HG03442 (cell line): ENCODE measurements at regions not wholly inside any gene's neighbourhood (a gene's known extent, or its start where the extent isn't known, plus 50 kb on each side); places are given as distances from the start of the nearest gene placed in this dataset.
"Not testable (repeated sequence)": the region's sequence is repeated elsewhere in the genome, so short reads cannot be mapped to it uniquely, and the experiment has no call there.

Experiments used
- ATAC-seq: cut with Tn5 transposase; IDR thresholded peaks from one replicate; pipeline ENCODE4 v1.9.1; 2021; ENCODE audit warnings: mild to moderate bottlenecking, moderate library complexity; ENCODE audit not compliant: unreplicated experiment

DNA sequence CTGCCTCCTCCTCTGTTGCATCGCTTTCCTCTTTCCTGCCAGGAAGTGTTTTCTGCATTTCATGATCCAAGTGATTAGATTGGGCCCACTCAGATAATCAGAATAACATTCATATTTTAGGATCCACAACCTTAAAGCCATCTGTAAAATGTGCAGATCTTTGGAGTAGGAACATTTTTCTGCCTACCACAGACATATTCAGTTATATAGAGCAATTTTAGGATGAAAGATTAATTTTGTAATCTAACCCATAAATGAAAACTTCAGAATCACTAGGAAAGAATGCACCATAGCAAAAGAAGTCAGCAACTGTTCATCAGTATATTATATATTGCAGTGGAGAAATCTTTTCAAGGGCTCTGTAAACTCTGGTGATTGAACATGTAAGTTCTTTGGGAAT, 659.9 kb upstream of the LUZP2 start:
- ATAC-seq = no peak

DNA sequence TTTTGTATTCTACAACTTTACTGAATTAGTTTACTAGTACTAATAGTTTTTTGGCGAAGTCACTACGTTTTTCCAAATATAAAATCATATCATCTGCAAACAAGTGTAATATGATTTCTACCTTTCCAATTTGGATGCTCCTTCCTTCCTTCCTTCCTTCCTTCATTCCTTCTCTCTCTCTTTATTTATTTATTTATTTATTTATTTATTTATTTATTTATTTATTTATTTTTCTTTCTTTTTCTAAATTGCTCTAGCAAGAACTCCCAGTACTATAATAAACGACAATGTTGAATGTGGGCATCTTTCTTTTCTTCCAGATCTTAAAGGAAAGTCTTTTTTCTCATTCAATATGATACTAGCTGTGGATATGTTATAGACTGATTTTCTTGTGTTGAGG, 656.0 kb upstream of the LUZP2 start:
- no peak for ATAC-seq

DNA sequence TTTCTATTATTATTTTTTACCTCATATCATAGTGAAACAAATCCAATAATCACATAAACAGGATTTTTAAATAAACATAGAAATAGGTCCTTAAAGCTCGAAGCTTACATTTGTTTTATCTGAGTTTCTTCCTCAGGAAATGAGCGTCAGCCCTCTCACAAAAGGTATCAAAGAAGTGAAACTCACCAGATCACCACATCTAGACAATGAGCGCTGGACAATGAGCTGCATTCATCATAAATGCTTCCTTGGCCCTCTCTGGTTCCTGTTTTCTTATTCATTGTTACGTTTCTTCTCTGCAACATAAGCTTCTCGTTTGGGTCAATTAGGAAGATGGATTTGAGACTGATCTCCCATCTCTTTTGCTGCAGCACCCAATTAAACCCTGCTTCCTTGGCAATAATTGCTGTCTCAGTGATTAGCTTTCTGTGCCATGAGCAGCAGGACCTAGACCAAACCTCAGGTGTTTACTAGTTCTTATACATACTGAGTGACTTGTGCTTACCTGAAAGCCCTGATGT, 649.9 kb upstream of the LUZP2 start:
- no peak for ATAC-seq

DNA sequence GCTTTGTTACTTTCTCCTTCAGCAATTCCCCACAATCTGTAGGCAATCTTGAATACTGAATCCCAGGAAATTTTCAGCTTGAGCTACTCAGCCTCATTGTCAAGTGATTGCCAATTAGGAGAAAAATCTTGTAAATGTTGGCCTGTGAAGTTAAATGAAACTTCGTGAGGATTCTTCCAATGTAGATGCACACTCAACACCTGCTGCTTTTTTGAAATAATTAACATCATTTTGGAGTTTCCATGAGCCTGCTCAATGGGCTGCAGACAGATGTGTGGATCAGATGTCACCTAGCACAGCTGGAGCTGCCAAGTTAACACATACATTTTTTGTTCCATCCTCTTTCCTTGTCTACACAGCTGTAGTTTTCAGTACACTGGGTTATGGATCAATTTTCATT, 645.6 kb upstream of the LUZP2 start:
- ATAC-seq = no peak

DNA sequence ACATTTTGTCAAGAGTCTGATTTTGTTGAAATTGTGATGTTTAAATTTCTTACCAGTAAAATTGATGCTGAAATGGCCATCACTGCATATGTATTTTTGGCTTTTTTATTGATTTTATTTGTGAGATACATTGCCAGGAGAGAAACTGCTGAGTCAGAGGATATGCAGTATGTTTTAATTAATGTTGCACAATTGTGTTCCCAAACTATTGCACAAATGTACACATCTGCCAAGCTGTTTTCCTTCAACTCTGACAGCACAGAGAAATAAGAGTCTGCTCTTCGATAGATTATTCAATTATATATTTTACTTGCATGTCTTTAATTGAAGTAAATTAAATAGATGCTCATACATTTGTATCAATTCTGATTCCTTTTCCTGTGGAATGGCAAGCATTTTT, 640.2 kb upstream of the LUZP2 start:
- ATAC-seq = no peak

DNA sequence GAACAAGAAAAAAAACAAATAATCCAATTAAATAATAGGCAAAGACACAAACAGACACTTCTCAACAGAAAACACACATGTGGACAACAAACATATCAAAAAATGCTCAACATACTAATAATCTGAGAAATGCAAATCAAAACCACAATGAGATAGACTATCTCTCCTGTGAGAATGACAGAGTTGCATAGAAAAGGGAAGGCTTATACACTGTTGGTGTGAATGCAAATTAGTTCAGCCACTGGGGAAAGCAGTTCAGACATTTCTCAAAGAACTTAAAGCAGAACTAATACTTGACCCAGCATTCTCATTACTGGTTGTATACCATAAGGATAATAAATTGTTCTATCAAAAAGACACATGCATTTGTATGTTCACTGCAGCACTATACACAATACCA, 637.8 kb upstream of the LUZP2 start:
- no peak for ATAC-seq

DNA sequence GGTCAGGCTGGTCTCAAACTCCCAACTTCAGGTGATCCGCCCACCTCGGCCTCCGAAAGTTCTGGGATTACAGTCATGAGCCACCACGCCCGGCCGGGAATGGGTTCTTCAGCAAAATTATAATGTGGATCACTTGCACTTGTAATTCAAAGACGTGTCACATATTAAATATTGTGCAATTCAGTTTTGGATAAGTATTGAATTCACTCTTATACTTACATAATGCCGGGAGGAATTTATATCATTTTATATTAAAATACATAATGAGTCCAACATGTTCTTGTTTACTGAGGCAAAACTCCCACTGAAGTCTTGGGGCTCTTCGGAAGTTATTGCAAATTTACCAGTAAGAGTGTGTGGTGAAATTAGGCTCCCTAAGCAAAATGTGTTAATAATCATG, 635.2 kb upstream of the LUZP2 start:
- no peak for ATAC-seq

DNA sequence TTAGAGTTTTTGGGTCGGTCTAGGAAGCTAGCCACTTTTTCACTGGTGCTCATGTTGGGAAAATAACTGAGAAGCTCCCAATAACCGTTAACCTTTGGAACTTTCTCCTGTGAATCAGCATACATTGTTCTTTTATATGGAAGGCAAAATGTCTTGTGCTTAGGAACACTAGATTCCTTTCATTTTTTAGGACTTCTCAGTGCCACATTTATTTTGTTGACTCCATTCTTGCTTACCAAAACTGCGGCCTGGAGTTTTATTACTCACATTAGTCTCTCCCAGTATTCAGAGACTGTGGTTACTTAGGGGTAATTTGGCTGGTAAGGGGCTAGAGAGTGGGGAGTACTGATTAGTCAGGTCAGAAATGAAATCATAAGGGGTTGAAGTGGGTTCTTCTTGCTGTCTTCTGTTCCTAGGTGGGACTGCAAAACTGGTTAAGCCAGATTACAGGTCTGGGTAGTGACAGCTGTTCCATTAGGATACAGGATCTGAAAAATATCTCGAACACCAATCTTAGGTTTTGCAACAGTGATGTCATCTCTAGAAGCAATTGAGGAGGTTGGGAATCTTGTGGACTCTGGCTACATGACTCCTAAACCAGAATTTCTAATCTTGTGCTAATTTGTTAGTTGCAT, 631.4 kb upstream of the LUZP2 start:
- ATAC-seq = no peak

DNA sequence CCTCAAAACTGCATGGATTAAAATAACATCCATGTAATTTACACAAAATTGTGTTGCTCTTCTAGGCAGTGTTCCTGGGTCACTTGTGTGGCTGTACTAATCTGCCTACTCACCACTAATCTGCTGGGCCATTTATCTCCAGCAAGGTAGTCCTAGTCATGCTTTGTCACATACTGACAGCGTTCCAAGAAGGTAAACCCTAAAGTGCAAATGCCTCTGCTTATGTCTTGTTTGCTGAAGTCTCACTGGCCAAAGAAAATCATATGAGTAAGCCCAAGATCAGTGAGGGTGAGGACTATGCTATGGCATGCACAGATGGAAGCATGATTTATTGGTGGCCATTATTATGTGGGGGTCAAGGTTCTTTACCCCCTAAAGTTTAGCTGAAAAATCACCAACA, 630.2 kb upstream of the LUZP2 start:
- ATAC-seq = no peak

DNA sequence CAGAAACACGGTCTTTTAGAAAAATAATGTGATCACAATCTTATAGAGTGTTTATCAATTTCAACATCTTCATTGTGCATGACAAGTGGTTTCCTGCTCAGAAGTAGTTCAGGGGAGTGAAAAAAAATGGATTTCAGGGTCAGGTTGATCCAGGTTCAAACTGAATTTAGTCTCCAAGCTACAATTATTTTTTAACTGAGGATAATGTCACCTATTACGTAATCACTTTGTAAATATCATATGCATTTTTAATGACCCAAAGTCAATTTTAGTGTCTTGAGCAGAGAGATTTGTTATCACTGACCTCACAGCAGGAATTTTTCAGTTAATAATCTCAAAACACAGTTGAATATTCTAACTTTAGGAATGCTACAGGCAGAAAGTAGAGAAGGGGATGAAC, 627.2 kb upstream of the LUZP2 start:
- no peak for ATAC-seq

DNA sequence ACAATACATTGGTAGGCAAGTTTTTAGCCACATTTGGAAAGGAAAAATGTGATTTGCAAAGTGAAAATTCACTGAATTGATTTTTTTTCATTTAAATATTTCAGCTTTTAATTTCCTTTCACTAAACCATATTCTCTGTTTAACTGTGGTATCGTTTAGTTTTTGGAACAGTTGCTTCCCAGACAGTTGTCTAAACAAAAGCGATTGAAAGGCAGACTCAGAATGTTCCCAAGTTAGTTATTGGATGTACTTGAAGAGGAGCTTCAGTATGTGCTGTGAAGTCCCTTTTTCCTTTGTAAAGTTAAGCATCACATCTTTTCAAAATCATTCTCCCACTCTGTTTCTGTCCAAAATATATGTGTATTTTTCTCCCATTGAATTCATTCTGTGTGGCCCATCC, 623.4 kb upstream of the LUZP2 start:
- no peak for ATAC-seq

DNA sequence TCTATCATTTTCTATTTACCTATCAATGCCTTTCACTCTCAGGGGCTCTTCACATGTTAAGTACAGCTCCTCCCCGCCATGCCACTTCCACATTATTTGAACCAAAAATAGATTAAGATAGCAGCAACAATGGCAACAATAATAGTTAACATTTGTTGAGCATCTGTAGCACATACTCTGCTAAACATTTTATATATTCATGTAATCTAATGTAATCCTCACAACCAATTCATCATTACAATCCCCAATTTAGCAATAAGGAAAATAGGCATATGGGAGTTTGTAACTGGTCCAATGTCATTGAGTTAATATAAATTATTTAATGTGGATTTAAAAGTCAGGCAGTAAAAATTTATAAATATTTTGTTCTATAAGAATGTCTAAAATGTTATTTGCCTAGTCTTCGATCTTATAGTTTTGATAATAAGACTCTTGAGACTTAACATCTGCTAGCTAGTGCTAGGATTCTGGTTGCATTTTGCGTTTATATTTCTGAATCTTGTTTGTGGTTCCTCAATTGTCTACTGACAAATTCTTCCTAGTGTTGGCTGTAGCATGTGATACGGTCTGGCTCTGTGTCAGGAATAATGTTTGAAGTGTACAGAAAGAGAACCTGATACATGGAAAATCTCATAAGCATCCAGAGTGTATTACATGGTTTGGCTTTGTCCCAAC, 621.5 kb upstream of the LUZP2 start:
- ATAC-seq = no peak

DNA sequence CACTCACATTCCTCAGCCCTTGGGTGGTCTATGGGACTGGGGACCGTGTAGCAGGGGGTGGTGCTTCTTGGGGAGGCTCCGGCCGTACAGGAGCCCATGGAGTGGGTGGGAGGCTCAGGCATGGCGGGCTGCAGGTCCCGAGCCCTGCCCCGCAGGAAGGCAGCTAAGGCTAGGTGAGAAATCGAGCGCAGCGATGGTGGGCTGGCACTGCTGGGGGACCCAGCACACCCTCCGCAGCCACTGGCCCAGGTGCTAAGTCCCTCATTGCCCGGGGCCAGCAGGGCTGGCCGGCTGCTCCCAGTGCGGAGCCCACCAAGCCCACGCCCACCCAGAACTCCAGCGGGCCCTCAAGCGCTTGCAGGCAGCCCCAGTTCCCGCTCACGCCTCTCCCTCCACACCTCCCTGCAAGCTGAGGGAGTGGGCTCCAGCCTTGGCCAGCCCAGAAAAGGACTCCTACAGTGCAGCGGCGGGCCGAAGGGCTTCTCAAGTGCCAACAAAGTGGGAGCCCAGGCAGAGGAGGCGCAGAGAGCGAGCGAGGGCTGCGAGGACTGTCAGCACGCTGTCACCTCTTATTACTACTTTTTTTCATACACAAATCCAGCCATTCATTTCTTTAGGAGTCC, 613.3 kb upstream of the LUZP2 start:
- not testable (repeated sequence) for ATAC-seq

DNA sequence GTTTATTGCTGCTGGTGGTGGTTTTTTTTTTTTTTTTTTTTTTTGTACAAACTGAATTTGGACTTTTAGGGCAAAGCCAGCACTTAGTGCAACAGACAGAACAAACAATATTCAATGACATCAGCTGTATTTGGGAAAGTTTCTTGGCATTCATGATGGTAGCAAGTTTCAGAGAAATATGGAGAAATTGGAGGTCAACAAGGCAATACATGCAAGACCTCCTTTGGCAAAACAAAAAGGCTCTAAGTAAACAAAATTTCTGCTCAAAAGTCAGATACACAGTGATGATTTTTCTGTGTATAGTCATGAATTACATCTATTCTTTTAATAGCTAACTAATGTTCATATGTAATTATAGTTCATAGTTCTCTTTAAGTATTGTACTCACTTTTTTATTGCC, 612.5 kb upstream of the LUZP2 start:
- ATAC-seq = no peak

DNA sequence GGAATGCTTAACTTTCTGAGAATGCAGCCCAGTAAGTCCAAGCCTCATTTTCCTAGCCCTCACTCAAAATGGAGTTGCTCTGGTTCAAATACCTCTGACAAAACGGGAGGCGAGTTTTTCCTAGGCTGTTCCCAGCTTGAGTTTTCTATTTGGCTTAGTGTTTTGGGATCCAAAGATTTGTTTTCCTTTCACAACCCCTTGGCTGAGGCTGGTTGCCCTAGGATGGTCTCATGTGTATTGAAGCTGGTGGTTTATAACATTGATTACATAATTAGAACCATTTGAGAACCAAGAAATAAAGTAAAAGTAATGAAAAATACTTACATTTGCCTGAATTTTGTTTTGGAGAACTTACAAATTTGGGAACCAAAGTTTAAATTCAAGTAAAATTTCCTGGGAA, 611.1 kb upstream of the LUZP2 start:
- ATAC-seq = no peak

DNA sequence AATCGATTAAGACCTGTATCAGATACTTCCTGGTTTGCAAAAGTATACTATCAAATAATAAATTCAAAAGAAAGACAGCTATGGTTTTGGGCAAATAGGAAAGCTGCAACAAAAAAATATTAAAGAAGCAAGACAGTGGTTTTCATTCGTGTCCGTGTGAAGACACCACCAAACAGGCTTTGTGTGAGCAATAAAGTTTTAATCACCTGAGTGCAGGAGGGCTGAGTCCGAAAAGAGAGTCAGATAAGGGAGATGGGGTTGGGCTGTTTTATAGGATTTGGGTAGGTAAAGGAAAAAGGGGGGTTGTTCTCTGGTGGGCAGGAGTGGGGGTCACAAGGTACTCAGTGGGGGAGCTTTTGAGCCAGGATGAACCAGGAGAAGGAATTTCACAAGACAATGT, 609.7 kb upstream of the LUZP2 start:
- ATAC-seq = not testable (repeated sequence)

DNA sequence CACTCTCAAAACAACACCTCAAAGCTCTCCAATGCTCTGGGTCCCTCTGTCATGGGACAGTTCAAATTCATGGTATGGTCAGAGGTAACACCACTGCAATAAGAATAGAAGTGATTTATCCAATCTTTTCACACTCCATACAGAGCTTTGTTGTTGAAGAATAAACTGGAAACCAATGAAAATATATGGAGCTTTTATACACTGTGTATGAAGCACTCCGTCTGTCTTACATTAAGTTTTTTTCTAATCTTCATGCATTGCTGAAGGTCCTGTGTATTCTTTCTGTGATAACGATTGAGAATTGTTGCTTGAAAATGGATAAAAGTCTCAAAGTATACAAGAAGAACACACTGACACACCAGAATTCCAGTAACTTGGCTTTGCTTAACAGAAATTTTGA, 603.7 kb upstream of the LUZP2 start:
- no peak for ATAC-seq

DNA sequence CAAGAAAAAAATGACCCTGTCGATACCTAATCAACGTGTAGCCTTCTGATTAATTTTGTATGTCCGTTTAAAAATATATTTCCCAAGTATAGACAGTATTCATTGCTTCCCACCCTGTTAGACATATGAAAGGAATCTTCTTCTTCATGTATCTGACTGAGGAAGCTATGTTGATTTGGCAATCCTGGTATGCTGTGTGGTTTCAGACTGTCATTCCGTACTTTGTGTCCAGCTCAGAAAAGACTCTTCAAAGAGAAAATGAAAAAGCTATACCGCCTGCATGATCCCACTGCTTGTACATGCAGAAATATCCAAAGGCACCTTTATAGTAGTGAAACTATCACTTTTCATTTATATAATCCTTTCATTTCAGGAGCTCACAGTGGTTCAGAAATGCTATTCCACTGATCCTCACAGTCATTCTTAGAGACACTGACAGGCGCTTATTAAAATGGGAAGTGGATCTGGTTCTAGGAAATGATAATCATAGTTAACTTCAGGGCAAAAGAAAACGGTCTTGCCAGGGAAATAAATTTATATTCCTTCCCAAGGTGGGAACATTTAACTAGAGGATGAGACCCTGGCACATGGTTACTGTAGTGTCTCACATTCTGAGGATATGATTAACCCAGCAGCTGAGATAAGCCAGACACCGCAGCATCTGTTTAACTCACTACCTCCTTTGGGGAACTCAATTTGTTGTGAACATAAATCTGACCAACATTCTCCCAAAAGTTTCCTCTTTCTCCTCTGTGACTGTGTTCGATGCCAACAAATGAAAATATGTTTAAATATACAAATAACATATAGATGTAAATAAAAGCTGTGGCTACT, 599.2 kb upstream of the LUZP2 start:
- ATAC-seq = no peak

DNA sequence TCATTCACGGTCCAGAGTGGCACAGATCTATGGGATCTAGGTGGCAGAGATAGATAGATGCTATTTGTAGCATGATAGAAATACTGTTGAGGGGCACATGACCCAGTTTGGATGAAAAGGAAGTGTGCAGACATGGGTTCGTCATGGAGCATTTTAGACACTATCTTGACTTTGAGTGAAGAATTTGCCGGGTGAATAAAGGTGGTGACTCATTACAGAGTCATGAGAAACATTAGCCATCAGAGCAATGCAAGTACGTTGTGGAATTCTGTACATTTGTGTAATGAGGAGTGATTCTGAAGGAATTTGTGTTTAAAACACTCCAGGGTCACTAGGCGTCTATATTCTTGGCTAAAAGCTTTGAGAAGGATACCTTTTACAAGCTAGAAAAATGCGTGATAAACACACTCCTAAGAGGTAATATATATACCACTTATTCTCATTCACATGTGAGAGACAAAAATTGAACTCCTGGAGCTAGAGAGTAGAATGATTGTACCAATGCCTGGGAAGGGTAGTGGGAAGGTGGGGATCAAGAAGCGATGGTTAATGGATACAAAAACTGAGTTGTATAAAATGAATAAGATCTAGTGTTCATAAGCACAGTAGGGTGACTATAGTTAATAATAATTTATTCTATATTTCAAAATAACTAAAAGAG, 593.7 kb upstream of the LUZP2 start:
- no peak for ATAC-seq

DNA sequence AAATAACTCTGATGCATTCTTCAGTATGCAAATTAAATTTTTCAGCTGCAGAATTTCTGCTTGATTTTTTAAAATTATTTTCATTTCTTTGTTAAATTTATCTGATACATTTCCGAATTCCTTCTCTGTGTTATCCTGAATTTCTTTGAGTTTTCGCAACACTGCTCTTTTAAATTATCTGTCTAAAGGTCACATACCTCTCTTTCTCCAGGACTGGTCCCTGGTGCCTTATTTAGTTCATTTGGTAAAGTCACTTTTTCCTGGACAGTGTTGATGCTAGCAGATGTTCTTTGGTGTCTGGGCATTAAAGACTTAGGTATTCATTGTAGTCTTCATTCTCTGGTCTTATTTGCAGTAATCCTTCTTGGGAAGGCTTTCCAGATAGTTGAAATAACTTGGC, 577.4 kb upstream of the LUZP2 start:
- no peak for ATAC-seq

DNA sequence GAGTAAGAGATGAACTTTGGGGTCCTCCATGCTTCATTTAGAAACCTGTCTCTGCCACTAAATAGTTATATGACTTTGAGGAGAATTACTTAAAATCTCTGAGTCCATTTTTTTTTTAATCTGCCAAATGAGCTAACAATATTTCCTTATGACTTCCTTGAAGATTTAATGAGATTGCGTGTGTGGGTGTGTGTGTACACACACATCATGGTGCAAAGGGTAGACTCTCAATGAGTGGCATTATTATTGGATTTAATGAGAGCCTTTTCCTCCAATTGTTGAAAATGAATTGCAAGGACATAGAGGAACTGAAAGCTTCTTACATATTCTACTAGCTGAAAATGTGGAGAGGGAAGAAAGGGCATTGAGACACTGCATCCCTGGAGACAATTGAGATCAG, 573.5 kb upstream of the LUZP2 start:
- no peak for ATAC-seq
